Left colon (tissue), 2 donors: ENCODE measurements at regions not wholly inside any gene's neighbourhood (a gene's known extent, or its start where the extent isn't known, plus 50 kb on each side); places are given as distances from the start of the nearest gene placed in this dataset.

Experiments
- ATAC-seq: fragments of 200-7000 bp; cut with Tn5 transposase; one replicate; pipeline ENCODE4 v1.9.1; 2020; ENCODE audit warnings: mild to moderate bottlenecking, moderate library complexity
- DNase-seq, 2 donors: peaks; one replicate each; pipeline ENCODE4 v3.0.0-alpha.2; 2020
- intact Hi-C, 2 donors: fragments of 100-400 bp; cut with DNase I in 1 of 2; cut with micrococcal nuclease in 1 of 2; formaldehyde crosslinking; loops; one replicate each; pipeline versions ENCODE4 v1.11.2 to v1.14.0; 2022; cut with DNase I, micrococcal nuclease
- donor health status: DM: no; HTN: no; CAD: no.
- donor health status: DM: yes; HTN: yes; CAD: no.

DNA sequence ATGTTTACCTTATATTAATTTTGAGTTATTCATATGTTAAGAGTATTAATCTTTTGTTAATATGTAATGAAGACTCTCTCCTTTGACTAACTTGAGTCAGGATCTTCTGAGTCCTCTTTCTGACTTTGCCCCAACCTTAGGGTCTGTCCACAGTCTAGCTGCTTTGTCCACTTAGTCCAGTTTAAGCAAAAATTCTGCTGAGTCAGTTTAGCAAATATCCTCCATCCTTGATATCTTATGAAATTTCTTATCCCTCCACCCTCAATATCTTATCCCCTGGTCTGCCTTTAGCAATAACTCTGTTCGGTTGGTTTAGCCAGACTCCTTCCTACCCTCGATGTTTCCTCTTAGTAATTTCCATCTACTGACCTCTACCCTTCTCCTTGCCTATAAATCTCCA, 91.7 kb downstream of the DIPK2A start:
- ATAC-seq (no peak), DNase-seq (no peak)
- intact Hi-C loops, result no loop called here

DNA sequence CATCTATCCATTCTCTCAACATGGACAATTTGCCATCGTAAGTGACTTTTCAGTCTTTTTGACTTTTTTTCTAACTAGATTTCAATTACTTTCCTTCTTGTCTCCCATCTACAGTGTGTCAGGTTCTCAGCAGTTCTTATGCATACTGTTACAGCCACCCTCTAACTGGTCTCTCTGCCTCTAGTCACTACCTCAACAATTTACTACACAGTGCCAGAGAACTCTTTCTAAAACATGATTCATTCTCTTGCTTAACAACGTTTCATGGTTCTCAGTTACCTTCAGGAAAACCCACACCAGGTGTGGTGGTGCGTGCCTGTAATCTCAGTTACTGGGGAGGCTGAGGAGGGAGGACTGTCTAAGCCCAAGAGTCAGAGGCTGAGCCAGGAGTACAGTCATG, 95.4 kb downstream of the DIPK2A start:
- no peak for ATAC-seq
- intact Hi-C loops, result no loop called here

DNA sequence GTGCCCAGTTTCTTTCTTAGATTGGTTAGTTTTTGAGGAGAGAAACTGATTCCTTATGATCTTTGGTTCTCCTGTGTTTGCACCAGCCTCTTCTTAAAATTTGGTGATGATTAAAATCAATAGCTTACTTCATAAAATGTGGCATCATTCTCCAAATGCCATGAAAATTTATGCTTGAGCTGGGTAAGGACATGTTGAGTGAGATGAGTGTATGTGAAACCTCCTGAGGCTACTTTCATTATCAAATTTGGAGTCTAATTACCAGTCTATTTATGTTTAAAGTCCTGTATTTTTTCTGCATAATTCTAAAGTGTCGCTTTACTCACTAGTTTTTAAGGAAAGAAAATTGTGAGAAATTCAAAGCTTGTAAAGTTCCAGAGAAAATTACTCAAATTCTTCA, 102.1 kb downstream of the DIPK2A start:
- intact Hi-C loops, result no loop called here
- DNase-seq (no peak), ATAC-seq (no peak)

More for the DNA sequence above, 95.4 kb downstream of the DIPK2A start:
- no peak for DNase-seq

DNA sequence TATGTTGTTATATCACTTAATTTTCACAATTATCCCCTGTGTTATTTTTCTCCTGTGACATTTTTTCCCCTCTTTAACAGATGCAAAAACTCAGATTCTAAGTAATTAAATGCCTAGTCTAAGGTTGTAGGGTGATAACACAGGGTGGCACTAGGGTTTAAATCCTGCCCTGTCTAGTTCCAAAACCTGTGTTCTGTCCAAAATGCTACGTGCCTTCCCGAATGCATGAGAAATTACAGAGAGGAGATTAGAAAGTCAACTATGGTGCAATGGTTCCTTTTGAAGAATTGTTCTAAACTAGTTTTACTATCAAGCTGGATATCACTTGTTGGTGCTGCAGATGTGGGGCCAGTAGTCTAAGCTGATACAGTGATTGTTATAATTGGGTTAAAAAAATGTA, 108.0 kb downstream of the DIPK2A start:
- intact Hi-C loops, result no loop called here

DNA sequence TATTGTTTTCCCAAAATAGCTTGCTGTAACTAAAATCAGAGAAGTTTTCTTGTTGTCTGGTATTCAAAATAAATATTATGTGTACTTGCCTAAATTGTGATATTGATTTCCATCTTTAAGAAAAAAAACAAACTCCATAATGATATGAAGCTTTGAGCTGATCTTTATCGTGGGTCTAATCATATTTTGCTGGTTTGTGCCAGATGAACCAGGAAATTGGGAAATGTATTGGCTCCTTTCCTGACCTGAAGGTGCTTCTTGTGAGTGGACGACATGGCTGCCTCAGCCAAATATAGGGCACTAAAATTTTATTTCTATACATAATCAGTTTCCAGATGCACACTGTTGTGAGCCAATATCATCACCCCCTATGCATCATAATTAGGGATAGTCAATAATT, 113.3 kb downstream of the DIPK2A start:
- ATAC-seq (no peak), DNase-seq (no peak)
- intact Hi-C loops, result no loop called here

More for the DNA sequence above, 108.0 kb downstream of the DIPK2A start:
- ATAC-seq (no peak), DNase-seq (no peak)

DNA sequence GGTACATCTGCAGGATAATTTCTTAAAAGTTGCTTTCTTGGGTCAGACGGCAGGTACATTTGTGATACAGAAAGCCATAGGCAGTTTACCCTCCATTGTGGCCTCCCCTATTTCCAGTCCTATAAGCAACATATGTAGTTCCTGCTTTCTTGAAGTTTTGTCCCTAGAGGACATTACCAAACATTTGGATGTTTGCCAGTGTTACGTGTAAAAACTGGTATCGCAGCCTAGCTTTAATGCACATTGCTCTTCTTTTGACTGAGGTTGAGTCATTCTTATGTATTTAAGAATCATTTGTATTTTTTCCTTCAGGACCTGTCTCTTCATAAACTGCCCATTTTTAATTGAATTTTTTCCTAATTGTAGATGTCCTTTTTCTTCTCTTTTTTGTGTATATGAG, 114.3 kb downstream of the DIPK2A start:
- DNase-seq (no peak), ATAC-seq (no peak)
- intact Hi-C loops, result no loop called here

DNA sequence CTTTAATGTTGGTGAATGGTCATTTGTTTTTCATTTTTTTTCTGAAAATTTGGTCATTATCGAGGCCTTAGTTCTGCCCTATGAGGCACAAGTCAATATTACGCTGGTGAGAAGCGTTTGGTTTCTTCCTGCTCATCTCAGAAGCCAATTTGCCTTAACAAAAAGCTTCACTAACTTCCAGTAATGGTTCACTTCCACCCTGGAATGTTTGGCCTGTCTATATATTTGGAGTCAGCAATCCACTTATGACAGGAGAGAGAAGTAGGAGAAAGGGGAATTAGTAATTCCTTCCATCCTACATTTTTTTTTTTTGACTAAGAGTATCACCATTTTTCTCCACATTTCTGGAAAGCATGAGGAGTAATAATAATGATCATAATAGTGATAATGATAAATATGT, 124.4 kb downstream of the DIPK2A start:
- DNase-seq (no peak), ATAC-seq (no peak)
- intact Hi-C loops, result no loop called here

DNA sequence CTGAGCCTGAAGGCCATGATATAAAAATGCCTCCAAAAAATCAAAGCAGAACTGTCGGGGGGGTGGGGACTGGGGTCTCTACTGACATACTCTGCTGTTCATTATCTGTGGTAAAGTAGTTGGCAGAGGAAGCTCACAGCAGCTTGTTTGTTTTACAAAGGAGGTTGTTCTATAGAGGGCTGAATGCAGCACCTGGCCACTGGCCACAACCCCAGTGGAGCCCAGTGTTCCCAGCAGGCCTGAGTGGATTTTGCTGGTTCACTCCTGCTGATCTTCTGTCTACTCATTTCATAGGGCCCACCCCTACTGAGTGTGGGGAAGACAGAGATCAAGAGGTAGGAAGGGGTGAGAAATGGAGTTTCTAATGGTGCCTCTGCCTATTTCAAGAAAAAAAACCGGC, 125.5 kb downstream of the DIPK2A start:
- intact Hi-C loops, result no loop called here
- no peak for ATAC-seq
- DNase-seq, result no peak

DNA sequence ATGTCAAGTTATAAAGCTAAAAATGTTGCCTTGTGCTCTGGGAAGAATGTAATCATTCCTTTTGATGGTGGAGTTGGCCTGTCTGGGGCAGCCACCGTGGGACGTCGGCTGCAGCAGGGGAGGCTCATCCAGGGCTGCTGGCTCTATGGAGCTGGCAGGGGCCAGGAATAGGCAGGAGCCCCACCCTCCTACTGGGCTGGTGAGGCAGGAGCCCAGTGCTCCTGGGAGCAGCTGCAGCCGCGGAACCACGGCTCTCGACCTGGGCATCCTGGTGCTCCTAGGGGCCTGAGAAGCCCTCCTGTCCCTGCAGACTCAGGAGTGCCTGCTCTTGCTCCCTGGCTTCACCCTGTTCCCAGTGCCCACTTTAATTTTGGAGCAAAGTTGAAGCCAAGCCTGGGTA, 127.1 kb downstream of the DIPK2A start:
- DNase-seq (no peak), ATAC-seq (no peak)
- intact Hi-C loops, result no loop called here

DNA sequence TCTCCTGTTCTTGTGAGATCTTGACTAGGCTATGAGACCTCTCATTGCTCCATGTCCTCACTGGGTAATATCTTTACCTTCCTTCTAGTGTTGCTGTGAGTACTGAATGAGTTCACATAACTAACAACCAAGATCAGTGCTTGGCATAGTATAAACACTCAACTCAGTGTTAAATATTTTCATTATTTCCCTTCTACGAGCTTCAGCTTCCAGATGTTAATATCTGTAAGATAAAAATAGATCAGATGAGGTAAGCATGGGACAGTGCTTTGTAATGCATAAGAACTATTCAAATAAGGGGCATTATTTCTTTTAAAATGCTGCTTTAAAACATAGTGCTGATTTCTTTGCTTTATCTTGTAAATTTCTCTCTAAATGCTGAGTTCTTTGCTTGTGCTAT, 130.8 kb downstream of the DIPK2A start:
- ATAC-seq (no peak), DNase-seq (no peak)
- intact Hi-C loops, result no loop called here

DNA sequence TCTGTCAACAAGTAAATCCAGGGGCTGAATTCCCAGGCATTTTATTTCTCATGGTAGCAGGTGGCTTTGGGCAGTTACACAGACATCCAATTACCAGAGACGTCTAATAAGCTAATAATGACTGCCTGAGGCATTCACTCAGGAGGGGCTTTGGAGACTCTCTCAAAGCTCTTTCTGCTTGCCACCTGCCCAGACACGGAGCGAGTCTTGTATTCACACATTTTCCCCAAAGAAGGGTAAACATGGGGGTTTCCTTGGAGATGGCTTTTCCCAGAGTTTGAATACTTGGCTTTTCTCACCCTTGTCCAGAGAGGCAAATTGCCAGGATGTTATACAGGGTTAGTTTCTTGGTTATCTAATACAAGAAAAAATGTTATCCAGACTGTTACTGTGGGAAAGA, 132.6 kb downstream of the DIPK2A start:
- DNase-seq (no peak), ATAC-seq (no peak)
- intact Hi-C loops, result no loop called here

DNA sequence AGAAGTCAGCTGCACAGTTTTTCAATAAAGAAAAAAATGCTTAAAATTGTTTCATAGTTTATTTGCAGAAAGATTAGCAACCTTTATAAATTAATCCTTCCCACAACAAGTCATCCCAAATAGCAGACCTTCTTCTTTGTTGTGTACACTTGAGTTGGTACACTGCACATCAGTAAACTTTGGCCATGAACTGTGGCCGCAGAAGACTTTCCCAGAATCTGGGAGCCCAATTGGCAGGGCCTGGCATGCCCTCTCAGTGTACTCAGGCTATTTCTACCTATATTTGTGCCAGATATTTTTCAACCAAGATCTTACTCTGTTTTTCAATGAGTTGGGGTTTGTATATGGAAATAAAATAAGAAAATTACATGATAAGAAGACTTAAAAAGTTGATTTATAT, 133.1 kb downstream of the DIPK2A start:
- intact Hi-C loops, result no loop called here
- ATAC-seq (no peak), DNase-seq (no peak)

DNA sequence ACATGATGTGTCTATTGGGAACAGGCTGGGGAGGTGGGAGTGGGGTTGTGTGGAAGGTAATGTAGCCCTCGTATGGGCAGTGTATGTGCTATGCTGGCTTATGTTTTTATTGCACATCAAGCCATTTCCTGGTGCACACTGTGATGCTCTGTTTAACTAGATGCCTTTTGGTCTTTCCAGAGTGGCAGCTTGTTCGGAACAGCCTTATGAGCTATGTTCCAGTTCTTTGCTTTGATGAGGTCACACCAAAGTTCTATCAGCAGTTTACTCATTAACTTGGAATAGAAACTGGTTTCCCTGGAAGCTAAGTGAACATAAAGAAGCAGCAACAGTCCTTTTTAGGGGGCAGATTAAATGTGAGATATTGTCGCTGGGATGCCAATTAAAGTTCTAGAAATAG, 133.9 kb downstream of the DIPK2A start:
- DNase-seq (no peak), ATAC-seq (no peak)
- intact Hi-C loops, result no loop called here

DNA sequence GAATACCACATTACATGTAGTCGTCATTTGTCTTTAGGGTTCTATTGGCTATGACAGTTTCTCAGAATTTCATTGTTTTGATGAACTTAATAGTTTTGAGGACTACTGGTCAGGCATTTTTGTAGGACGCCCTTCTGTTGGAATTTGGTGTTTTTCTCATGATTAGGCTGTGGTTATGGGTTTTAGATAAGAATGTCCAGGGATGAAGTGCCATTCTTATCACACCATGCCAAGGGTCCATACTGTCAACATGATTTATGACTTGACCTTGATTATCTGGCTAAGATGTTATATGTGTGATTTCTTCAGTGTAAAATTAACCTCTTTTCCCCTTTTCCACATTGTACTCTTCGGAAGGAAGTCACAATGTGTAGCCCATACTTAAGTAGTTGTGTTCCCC, 135.3 kb downstream of the DIPK2A start:
- intact Hi-C loops, result no loop called here
- no peak for DNase-seq
- no peak for ATAC-seq

DNA sequence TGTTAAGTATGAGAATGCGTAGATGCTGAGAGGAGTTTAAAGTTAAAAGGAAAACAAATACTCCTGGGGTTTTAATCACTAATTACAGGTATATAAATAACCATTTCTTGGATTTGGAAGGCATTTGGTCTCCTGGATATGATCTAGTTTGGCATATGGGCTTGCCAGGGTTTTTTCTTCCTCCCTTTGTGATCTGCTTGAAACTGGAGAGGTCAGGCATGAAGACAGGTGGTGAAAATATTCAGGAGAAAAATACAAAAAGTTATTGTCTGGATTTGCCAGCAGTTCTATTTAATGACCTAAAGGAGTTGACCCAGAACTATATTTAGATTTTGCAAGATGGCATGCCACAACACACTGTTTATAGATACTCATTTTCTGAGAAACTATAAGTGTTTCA, 136.3 kb downstream of the DIPK2A start:
- intact Hi-C loops, result no loop called here
- DNase-seq, result no peak
- no peak for ATAC-seq

DNA sequence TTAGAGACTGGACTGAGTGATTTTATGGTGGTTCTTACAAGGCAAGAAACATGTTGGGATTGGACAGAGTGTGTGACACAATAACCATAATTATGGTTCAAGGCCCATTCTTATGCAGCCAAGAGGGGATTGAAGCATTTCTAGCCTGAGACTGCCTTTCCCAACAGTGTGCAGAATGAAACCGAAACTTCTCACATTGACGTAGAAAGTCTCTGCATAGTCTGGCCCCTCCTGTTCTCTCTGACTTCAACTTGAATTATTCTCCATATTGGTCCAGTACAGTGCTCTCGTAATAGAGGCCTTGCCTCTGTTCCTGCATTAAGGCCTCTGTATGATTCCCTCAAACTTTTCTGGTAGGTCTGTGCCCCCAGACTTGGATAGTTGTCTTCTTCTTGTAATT, 138.3 kb downstream of the DIPK2A start:
- DNase-seq, result no peak
- intact Hi-C loops, result no loop called here

DNA sequence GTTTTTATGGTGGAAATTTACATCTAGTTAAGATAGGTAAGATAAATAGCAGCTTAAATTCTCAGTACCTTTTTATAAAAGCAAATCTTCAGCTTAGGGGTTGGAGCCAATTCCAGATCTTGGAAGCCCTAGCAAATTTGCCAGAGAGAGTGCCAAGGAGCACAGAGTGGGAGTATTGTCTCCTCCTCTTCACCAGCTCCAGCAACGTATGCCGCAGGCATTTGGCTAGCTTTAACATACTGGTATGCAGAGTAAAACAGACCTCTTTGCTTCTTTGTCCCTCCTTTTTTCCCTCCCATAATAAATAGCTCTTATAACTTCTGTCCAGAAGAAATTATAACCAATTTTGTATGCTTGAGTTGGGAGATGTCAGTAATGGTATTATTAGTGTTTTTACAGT, 140.4 kb downstream of the DIPK2A start:
- ATAC-seq, result no peak
- DNase-seq, result no peak
- intact Hi-C loops, result no loop called here

More for the DNA sequence above, 138.3 kb downstream of the DIPK2A start:
- no peak for ATAC-seq

DNA sequence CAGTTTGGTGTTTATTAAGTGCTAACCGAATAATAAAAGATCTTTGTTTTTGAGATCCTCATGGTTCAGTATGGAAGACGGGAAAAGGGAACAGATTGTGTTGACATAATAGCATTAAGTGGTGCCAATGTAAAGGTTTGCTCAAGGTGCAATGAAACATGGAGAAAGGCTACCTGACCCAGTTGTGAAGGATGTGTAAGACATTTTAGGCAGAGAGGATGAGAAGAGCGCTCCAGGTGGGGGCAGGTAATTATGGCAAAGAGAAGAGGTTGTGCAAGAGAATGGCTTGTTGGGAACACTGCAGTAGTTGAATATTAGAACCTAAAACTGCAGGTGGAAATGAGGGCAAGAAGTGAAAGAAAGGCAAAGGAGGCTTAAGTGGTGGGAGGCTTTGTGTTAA, 140.8 kb downstream of the DIPK2A start:
- DNase-seq (no peak), ATAC-seq (no peak)
- intact Hi-C loops, result no loop called here

DNA sequence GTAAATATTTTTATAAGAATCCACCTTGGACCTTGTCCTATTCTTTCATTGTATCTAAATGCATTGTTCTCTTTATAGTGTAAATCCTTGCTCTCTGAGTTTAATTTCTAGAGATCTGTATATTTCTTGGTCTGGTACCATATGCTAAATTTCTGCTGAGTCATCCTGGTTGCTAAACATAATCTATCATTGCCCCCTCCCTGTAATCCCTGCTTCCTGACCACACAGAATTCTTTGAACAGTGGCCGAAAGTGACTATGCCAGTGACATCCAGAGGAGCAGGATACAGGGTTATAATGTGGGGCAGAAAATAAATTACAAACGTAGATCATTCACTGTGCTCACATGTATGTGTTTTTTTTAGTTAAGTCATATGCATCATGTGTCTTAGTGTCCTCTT, 143.1 kb downstream of the DIPK2A start:
- intact Hi-C loops, result no loop called here
- ATAC-seq, result no peak
- no peak for DNase-seq

DNA sequence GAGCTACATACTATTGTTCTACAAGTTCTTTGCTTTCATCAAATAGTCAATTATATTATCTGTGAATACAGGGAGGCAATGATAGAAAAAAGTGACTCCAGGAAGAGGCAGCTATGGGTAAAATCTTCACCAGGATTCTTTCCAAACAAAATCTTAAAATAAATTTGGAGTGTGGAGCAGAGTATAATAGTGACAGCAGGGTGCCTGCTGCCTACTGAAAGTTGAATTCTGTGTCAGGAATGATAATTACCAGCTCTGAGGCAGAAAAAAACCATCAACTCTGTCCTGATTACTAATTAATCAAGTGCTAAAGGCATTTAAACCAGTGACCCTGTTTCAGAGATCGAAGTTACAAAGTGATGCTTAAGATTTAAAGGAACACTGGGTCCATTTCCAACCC, 148.0 kb downstream of the DIPK2A start:
- intact Hi-C loops, result no loop called here
- DNase-seq (no peak), ATAC-seq (no peak)

DNA sequence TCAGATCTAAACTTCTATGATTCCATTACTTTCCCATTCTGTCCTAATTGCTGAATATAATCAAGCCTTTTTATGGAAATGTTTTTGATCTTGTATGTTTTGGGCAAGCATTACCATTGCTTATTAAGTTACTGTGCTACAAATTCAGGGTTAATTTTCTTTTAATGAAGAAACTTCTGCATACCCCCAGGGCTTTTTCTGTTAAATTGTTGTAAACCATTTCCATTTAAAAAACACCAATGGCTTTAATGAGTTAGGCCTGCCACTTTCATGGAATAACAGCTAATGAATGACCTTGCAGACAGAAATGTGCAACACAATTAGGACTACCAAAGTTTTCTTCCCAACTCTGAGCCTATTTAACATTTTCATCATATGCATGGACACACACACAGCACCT, 150.0 kb downstream of the DIPK2A start:
- intact Hi-C loops, result no loop called here

DNA sequence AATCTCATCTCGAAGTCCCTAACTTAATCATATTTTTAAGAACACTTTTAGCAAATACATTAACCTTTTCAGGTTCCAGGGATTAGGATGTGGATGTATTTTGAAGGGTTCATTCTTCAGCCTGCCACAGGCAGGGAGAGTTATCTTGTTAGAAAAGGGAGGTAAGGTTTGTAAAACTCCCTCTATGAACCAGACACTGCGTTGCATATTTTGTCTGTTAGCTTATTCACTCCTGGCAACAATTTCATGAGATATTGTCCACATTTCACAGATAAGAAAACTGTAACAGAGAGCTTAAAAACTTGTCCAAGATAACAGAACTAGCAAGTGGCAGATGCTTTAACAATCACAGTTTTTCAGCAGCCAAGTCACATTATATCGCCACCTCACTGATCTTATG, 155.4 kb downstream of the DIPK2A start:
- intact Hi-C loops, result no loop called here
- ATAC-seq, result no peak
- no peak for DNase-seq

More for the DNA sequence above, 150.0 kb downstream of the DIPK2A start:
- ATAC-seq (no peak), DNase-seq (no peak)
